ENCODE measurements at regions not wholly inside any gene's neighbourhood (a gene's known extent, or its start where the extent isn't known, plus 50 kb on each side); places are given as distances from the start of the nearest gene placed in this dataset.
A peak's percentile ranks its signal among the peaks of the same experiment; 100 is the strongest.

GRCh38 chr13:97074618-97075017 is 80.3 kb upstream of the OXGR1 start:
- H3K9me3 ChIP-seq (ENCODE audit: low read depth), result peaks cover 6% of the 10 kb centered on the region
- DNase-seq (ENCODE audit: low spot score), result no peak
- TF ChIP-seq EZH2 (IDR thresholded peaks at IDR 0.05; ENCODE audit: borderline replicate concordance) (no peak), EZH2phosphoT487 (IDR thresholded peaks at IDR 0.05; ENCODE audit: low read depth, severe bottlenecking, unreplicated experiment) (no peak), CTCF (IDR thresholded peaks at IDR 0.05; ENCODE audit: poor library complexity) (no peak)
- no peaks in the 10 kb centered on the region for H3K79me2 ChIP-seq
- 65% methylated on average over 1 of the region's 1 CpG for WGBS (ENCODE audit: low lambda C conversion rate, missing lambda C conversion rate)
- no peak overlapping the region for H3K4me2 ChIP-seq
- no peaks in the 10 kb centered on the region for H3K4me1 ChIP-seq (ENCODE audit: insufficient read depth)
- H3K27ac ChIP-seq, result no peak overlapping the region
- H3K9me2 ChIP-seq (replicated peaks; ENCODE audit: insufficient read depth), result no peaks in the 10 kb centered on the region
- no peaks in the 10 kb centered on the region for H4K20me1 ChIP-seq (ENCODE audit: insufficient read depth, poor library complexity, severe bottlenecking)
- no peaks in the 10 kb centered on the region for H3K27me3 ChIP-seq
- H2AFZ ChIP-seq, result no peak overlapping the region
- H3K36me3 ChIP-seq (replicated peaks; ENCODE audit: insufficient read depth, low read depth), result no peaks in the 10 kb centered on the region
- no peak overlapping the region for H3K4me3 ChIP-seq

DNA sequence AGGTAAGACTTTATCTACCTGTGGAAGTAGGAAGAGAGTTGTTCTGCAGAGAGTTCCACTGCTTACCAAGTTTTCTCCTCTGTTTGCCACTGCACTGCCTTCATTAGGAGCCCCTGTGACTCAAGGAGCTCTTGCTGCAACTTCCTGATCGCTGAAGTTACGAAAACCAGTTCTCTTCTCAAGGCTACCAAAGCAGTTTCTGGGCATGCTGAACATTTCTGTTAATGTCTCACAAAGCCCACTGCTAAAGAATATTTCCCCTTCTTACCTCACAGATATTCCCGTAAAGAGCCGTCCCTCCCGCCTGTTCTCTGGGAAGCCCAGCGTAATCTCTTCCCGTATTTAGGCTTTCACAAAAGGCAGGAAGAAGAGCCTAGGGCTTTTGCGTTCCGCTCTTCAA is 82.6 kb upstream of the OXGR1 start:
- Histone ChIP-seq H3K36me3 (replicated peaks; ENCODE audit: insufficient read depth, low read depth) (no peaks in the 10 kb centered on the region), H3K4me1 (ENCODE audit: insufficient read depth) (no peaks in the 10 kb centered on the region), H3K27me3 (no peaks in the 10 kb centered on the region), H4K20me1 (ENCODE audit: insufficient read depth, poor library complexity, severe bottlenecking) (no peaks in the 10 kb centered on the region), H3K9me3 (ENCODE audit: low read depth) (peaks cover 6% of the 10 kb centered on the region), H3K4me2 (peak overlapping the region; percentile 16), H3K9me2 (replicated peaks; ENCODE audit: insufficient read depth) (no peaks in the 10 kb centered on the region), H3K4me3 (no peak overlapping the region), H3K79me2 (no peaks in the 10 kb centered on the region), H3K27ac (peak overlapping the region; percentile 69), H2AFZ (no peak overlapping the region)
- 63% methylated on average over 9 of the region's 9 CpGs for WGBS (ENCODE audit: low lambda C conversion rate, missing lambda C conversion rate)
- peak; percentile 29 for DNase-seq (ENCODE audit: low spot score)
- TF ChIP-seq EZH2 (IDR thresholded peaks at IDR 0.05; ENCODE audit: borderline replicate concordance), result no peak
- TF ChIP-seq EZH2phosphoT487 (IDR thresholded peaks at IDR 0.05; ENCODE audit: low read depth, severe bottlenecking, unreplicated experiment), result no peak
- TF ChIP-seq CTCF (IDR thresholded peaks at IDR 0.05; ENCODE audit: poor library complexity), result no peak

DNA sequence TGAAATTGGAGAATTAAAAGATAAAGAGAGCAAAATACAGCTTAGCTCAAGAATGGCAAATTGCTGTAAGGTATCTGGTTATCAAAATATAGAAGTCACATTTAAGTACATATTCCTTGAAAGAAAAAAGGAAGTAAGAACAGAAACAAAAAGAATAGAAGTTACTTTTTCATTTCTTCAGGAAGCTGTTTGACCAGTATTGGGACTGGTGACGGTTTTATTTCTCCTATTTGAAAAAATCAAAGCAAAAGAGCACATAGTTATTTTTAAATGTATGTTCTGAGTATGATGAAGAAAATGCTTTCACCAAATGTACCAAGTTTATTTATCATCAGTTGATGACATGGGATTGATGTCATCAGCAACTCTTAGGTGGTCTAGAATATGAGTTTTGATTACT is 83.1 kb upstream of the OXGR1 start:
- Histone ChIP-seq H3K79me2 (no peaks in the 10 kb centered on the region), H3K4me3 (no peak overlapping the region), H2AFZ (no peak overlapping the region), H3K36me3 (replicated peaks; ENCODE audit: insufficient read depth, low read depth) (no peaks in the 10 kb centered on the region), H3K4me1 (ENCODE audit: insufficient read depth) (no peaks in the 10 kb centered on the region), H3K27me3 (no peaks in the 10 kb centered on the region), H3K4me2 (peak overlapping the region; percentile 16), H3K9me2 (replicated peaks; ENCODE audit: insufficient read depth) (no peaks in the 10 kb centered on the region), H3K9me3 (ENCODE audit: low read depth) (peaks cover 6% of the 10 kb centered on the region), H3K27ac (peak overlapping the region; percentile 69), H4K20me1 (ENCODE audit: insufficient read depth, poor library complexity, severe bottlenecking) (no peaks in the 10 kb centered on the region)
- DNase-seq (ENCODE audit: low spot score), result no peak
- 81% methylated on average over 1 of the region's 1 CpG for WGBS (ENCODE audit: low lambda C conversion rate, missing lambda C conversion rate)
- TF ChIP-seq CTCF (IDR thresholded peaks at IDR 0.05; ENCODE audit: poor library complexity), result no peak
- no peak for TF ChIP-seq EZH2phosphoT487 (IDR thresholded peaks at IDR 0.05; ENCODE audit: low read depth, severe bottlenecking, unreplicated experiment)
- no peak for TF ChIP-seq EZH2 (IDR thresholded peaks at IDR 0.05; ENCODE audit: borderline replicate concordance)

DNA sequence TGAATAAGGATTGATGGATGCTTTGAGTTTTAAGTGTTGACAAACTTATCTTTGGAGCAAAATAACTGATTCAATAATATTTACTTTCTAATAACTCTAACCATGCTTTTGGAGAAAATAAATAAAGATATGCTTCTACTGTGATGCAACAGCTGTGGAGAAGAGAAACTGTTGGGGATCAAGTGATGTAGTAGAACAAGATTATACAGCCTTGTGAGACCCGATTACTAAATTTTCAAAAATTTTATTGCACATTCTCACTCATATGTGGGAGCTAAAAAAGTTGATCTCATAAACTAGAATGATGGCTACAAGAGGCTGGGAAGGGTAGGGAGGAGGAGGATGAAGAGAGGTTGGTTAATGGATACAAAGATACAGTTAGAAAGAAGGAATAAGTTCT is 85.5 kb upstream of the OXGR1 start:
- Histone ChIP-seq H3K27ac (no peak overlapping the region), H3K4me3 (no peak overlapping the region), H3K36me3 (replicated peaks; ENCODE audit: insufficient read depth, low read depth) (no peaks in the 10 kb centered on the region), H4K20me1 (ENCODE audit: insufficient read depth, poor library complexity, severe bottlenecking) (no peaks in the 10 kb centered on the region), H3K4me1 (ENCODE audit: insufficient read depth) (no peaks in the 10 kb centered on the region), H3K4me2 (no peak overlapping the region), H2AFZ (no peak overlapping the region), H3K79me2 (no peaks in the 10 kb centered on the region), H3K9me2 (replicated peaks; ENCODE audit: insufficient read depth) (no peaks in the 10 kb centered on the region), H3K9me3 (ENCODE audit: low read depth) (no peaks in the 10 kb centered on the region), H3K27me3 (no peaks in the 10 kb centered on the region)
- no peak for DNase-seq (ENCODE audit: low spot score)
- WGBS (ENCODE audit: low lambda C conversion rate, missing lambda C conversion rate), result 55% methylated on average over 1 of the region's 1 CpG
- TF ChIP-seq EZH2phosphoT487 (IDR thresholded peaks at IDR 0.05; ENCODE audit: low read depth, severe bottlenecking, unreplicated experiment) (no peak), CTCF (IDR thresholded peaks at IDR 0.05; ENCODE audit: poor library complexity) (no peak)

Measured in hepatocyte (in vitro differentiated cells).